ENCODE measurements at regions not wholly inside any gene's neighbourhood (a gene's known extent, or its start where the extent isn't known, plus 50 kb on each side); places are given as distances from the start of the nearest gene placed in this dataset.

DNA sequence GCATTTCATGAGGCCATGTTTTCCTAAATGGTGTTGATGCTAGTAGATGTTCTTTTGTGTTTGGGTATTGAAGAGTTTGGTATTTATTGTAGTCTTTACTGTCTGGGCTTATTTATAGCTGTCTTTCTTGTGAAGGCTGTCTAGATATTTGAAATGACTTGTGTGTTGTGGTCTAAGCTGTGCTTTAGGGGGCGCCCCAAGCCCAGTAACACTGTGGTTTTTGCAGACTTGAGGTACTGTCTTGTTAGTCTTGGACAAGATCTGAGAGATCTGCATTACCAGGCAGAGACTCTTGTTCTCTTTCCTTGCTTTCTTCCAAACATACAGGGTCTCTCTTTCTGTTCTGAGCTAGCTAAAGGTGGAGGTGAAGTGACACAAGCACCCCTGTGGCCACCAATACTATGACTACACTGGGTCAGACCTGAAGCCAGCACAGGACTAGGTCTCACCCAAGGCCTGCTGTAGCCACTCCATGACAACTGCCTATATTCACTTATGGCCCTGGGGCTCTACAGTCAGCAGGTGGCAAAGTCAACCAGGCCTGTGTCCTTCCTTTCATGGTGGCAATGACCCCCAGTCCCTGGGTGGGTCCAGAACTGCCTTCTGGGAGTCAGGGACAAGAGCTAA, 152.1 kb upstream of the TBC1D5 start:
- Histone ChIP-seq H3K79me2 (ENCODE audit: control insufficient read depth, insufficient read depth, low read length) (no peaks in the 10 kb centered on the region), H3K27ac (ENCODE audit: control insufficient read depth, insufficient read depth, low read length) (no peak overlapping the region), H3K27me3 (ENCODE audit: control insufficient read depth, extremely low read depth, insufficient read depth, low read length) (no peaks in the 10 kb centered on the region), H3K4me3 (ENCODE audit: control insufficient read depth in 2 of 3, extremely low read depth in 1 of 3, insufficient read depth in 2 of 3, low read depth in 1 of 3, low read length in 3 of 3) (no peak overlapping the region), H3K9me3 (ENCODE audit: control insufficient read depth, low read depth, low read length) (no peaks in the 10 kb centered on the region), H3K9ac (ENCODE audit: control insufficient read depth, extremely low read depth, insufficient read depth, low read length) (no peak overlapping the region), H3K36me3 (ENCODE audit: control insufficient read depth in 2 of 2, extremely low read depth in 1 of 2, insufficient read depth in 2 of 2, low read length in 2 of 2) (no peaks in the 10 kb centered on the region), H2AFZ (ENCODE audit: control insufficient read depth, low read length) (no peak overlapping the region), H3K4me1 (ENCODE audit: control insufficient read depth, extremely low read depth, insufficient read depth, low read length) (peaks cover 3% of the 10 kb centered on the region), H3K4me2 (ENCODE audit: control insufficient read depth, extremely low read depth, insufficient read depth, low read depth, low read length) (no peak overlapping the region), H3K9me1 (ENCODE audit: control insufficient read depth, extremely low read depth, insufficient read depth, low read length) (no peaks in the 10 kb centered on the region), H4K20me1 (ENCODE audit: control insufficient read depth, extremely low read depth, insufficient read depth, low read length) (no peaks in the 10 kb centered on the region)
- FAIRE-seq (peak; percentile 67), DNase-seq (ENCODE audit: low read depth, low spot score) (peak; percentile 26)
- TF ChIP-seq, protein P1, sequence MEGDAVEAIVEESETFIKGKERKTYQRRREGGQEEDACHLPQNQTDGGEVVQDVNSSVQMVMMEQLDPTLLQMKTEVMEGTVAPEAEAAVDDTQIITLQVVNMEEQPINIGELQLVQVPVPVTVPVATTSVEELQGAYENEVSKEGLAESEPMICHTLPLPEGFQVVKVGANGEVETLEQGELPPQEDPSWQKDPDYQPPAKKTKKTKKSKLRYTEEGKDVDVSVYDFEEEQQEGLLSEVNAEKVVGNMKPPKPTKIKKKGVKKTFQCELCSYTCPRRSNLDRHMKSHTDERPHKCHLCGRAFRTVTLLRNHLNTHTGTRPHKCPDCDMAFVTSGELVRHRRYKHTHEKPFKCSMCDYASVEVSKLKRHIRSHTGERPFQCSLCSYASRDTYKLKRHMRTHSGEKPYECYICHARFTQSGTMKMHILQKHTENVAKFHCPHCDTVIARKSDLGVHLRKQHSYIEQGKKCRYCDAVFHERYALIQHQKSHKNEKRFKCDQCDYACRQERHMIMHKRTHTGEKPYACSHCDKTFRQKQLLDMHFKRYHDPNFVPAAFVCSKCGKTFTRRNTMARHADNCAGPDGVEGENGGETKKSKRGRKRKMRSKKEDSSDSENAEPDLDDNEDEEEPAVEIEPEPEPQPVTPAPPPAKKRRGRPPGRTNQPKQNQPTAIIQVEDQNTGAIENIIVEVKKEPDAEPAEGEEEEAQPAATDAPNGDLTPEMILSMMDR (optimal IDR thresholded peaks at IDR 0.05 in 1 of 3, IDR thresholded peaks at IDR 0.05 in 1 of 3, conservative IDR thresholded peaks at IDR 0.05 in 1 of 3; ENCODE audit: extremely low read depth in 1 of 3, insufficient read depth in 2 of 3, low read length in 3 of 3), result peak; percentile 52 to 73 (median 63)
- no peak for TF ChIP-seq EZH2 (IDR thresholded peaks at IDR 0.05; ENCODE audit: low read length)
- dilution Hi-C loops (cut with MboI; ENCODE audit: extremely low pct_ligation_motif_present, low sequenced_read_pairs), result no loop called here

DNA sequence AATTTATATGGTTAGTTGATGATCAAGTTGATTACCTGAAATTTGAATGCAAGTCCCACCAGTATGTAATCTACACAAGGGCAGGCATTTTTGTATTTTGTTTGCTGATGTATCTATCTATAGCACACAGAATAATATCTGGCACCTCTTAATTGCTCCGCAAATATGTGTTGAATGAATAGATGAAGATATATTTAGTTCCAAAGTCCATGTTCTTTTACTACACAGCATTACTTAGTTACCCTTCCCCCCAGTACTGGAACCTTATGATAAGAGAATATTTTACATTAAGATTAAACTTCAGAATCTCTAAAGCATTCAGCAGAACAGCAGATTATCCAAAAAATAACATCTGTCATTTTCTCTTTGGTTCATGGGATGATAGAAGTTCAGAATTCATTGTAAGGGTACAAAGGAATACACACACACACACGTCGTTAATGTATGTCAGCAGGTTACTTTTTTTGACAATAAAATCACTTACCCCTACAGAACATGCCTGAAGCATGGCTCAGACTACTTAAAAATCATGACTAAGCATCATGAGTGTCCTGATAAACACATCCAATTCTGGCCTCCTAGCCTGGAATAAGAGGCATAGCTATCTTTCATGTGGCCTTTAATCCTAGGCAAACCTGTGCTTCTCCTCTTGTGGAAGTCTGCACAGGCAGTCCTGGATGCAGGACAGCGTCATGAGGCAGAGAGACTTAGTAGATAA, 148.9 kb upstream of the TBC1D5 start:
- dilution Hi-C loops (cut with MboI; ENCODE audit: extremely low pct_ligation_motif_present, low sequenced_read_pairs), result no loop called here
- no peak for DNase-seq (ENCODE audit: low read depth, low spot score)
- no peak overlapping the region for H3K4me3 ChIP-seq (ENCODE audit: control insufficient read depth in 2 of 3, extremely low read depth in 1 of 3, insufficient read depth in 2 of 3, low read depth in 1 of 3, low read length in 3 of 3)
- H3K27ac ChIP-seq (ENCODE audit: control insufficient read depth, insufficient read depth, low read length), result no peak overlapping the region
- no peaks in the 10 kb centered on the region for H3K9me3 ChIP-seq (ENCODE audit: control insufficient read depth, low read depth, low read length)
- FAIRE-seq, result peak; percentile 83
- H3K9ac ChIP-seq (ENCODE audit: control insufficient read depth, extremely low read depth, insufficient read depth, low read length), result no peak overlapping the region
- H3K36me3 ChIP-seq (ENCODE audit: control insufficient read depth in 2 of 2, extremely low read depth in 1 of 2, insufficient read depth in 2 of 2, low read length in 2 of 2), result no peaks in the 10 kb centered on the region
- no peak overlapping the region for H2AFZ ChIP-seq (ENCODE audit: control insufficient read depth, low read length)
- no peaks in the 10 kb centered on the region for H3K79me2 ChIP-seq (ENCODE audit: control insufficient read depth, insufficient read depth, low read length)
- H3K4me2 ChIP-seq (ENCODE audit: control insufficient read depth, extremely low read depth, insufficient read depth, low read depth, low read length), result no peak overlapping the region
- no peaks in the 10 kb centered on the region for H3K27me3 ChIP-seq (ENCODE audit: control insufficient read depth, extremely low read depth, insufficient read depth, low read length)
- H4K20me1 ChIP-seq (ENCODE audit: control insufficient read depth, extremely low read depth, insufficient read depth, low read length), result no peaks in the 10 kb centered on the region
- H3K9me1 ChIP-seq (ENCODE audit: control insufficient read depth, extremely low read depth, insufficient read depth, low read length), result no peaks in the 10 kb centered on the region
- peaks cover 3% of the 10 kb centered on the region for H3K4me1 ChIP-seq (ENCODE audit: control insufficient read depth, extremely low read depth, insufficient read depth, low read length)
- no peak for TF ChIP-seq EZH2 (IDR thresholded peaks at IDR 0.05; ENCODE audit: low read length)
- TF ChIP-seq, protein P1 (optimal IDR thresholded peaks at IDR 0.05 in 1 of 3, IDR thresholded peaks at IDR 0.05 in 1 of 3, conservative IDR thresholded peaks at IDR 0.05 in 1 of 3; ENCODE audit: extremely low read depth in 1 of 3, insufficient read depth in 2 of 3, low read length in 3 of 3), result no peak
